Liver (tissue), 8 donors: ENCODE measurements at regions not wholly inside any gene's neighbourhood (a gene's known extent, or its start where the extent isn't known, plus 50 kb on each side); places are given as distances from the start of the nearest gene placed in this dataset.

Experiments used
- DNase-seq: peaks from one replicate; pipeline ENCODE4 v3.0.0-alpha.2; 2017; ENCODE audit warnings: low spot score
- H3K27ac ChIP-seq, 2 donors: one replicate each; pipeline ENCODE4 v1.7.0; 2013; ENCODE audit warnings: inconsistent platforms in 2 of 2, low read length in 2 of 2, control low read depth in 1 of 2, low read depth in 1 of 2, mild to moderate bottlenecking in 1 of 2
- H3K27me3 ChIP-seq, 4 donors: one replicate each; pipeline versions ENCODE4 v1.6.1 to v1.7.0; 2013; ENCODE audit warnings: low read length in 3 of 4, inconsistent platforms in 1 of 4, mild to moderate bottlenecking in 1 of 4, moderate library complexity in 1 of 4; ENCODE audit not compliant: control insufficient read depth in 4 of 4, insufficient read depth in 4 of 4
- H3K36me3 ChIP-seq, 4 donors: one replicate each; pipeline versions ENCODE4 v1.6.1 to v1.7.0; 2013; ENCODE audit warnings: low read length in 3 of 4, mild to moderate bottlenecking in 3 of 4, low read depth in 1 of 4, moderate library complexity in 1 of 4; ENCODE audit not compliant: control insufficient read depth in 4 of 4, insufficient read depth in 3 of 4
- H3K4me1 ChIP-seq, 4 donors: one replicate each; pipeline versions ENCODE4 v1.6.1 to v1.7.0; 2013; ENCODE audit warnings: low read length in 3 of 4, mild to moderate bottlenecking in 3 of 4, moderate library complexity in 1 of 4; ENCODE audit not compliant: control insufficient read depth in 4 of 4, insufficient read depth in 4 of 4
- H3K4me3 ChIP-seq, 3 donors: one replicate each; pipeline versions ENCODE4 v1.6.1 to v1.7.0; 2013; ENCODE audit warnings: low read length in 3 of 3, control low read depth in 1 of 3, low read depth in 1 of 3, mild to moderate bottlenecking in 1 of 3
- H3K9ac ChIP-seq, 2 donors: one replicate each; pipeline ENCODE4 v1.7.0; 2013; ENCODE audit warnings: low read length in 2 of 2, mild to moderate bottlenecking in 2 of 2, moderate library complexity in 2 of 2, control low read depth in 1 of 2, low read depth in 1 of 2
- H3K9me3 ChIP-seq, 4 donors: one replicate each; pipeline versions ENCODE4 v1.6.1 to v1.7.0; 2013; ENCODE audit warnings: low read length in 3 of 4; ENCODE audit not compliant: control insufficient read depth in 4 of 4
- EGR1 ChIP-seq, 2 donors: IDR thresholded peaks; 2 replicates each; pipeline ENCODE4 v1.6.1; 2016 to 2018; ENCODE audit warnings: antibody characterized with exemption in 2 of 2, low read depth in 2 of 2
- FOXA1 ChIP-seq: IDR thresholded peaks from 2 replicates; pipeline ENCODE4 v1.6.1; 2016; ENCODE audit warnings: antibody characterized with exemption
- FOXA2 ChIP-seq: IDR thresholded peaks from 2 replicates; pipeline ENCODE4 v1.6.1; 2016; ENCODE audit warnings: antibody characterized with exemption
- GABPA ChIP-seq, 2 donors: IDR thresholded peaks in 1 of 2; conservative IDR thresholded peaks in 1 of 2; 2 replicates each; pipeline ENCODE4 v1.6.1; 2016; ENCODE audit warnings: antibody characterized with exemption in 2 of 2, mild to moderate bottlenecking in 1 of 2, moderate library complexity in 1 of 2
- HNF4A ChIP-seq, 2 donors: conservative IDR thresholded peaks; 2 replicates each; pipeline ENCODE4 v1.6.1; 2016; ENCODE audit warnings: antibody characterized with exemption in 2 of 2, mild to moderate bottlenecking in 2 of 2
- HNF4G ChIP-seq: IDR thresholded peaks from 2 replicates; pipeline ENCODE4 v1.6.1; 2016; ENCODE audit warnings: antibody characterized with exemption
- NR2F2 ChIP-seq: IDR thresholded peaks from 2 replicates; pipeline ENCODE4 v1.6.1; 2016; ENCODE audit warnings: antibody characterized with exemption
- RAD21 ChIP-seq, 2 donors: IDR thresholded peaks; 2 replicates each; pipeline ENCODE4 v1.6.1; 2016; ENCODE audit warnings: antibody characterized with exemption in 2 of 2, mild to moderate bottlenecking in 2 of 2
- RXRA ChIP-seq, 2 donors: IDR thresholded peaks; 2 replicates each; pipeline ENCODE4 v1.6.1; 2017 to 2018; ENCODE audit warnings: antibody characterized with exemption in 2 of 2, mild to moderate bottlenecking in 1 of 2
- SP1 ChIP-seq: IDR thresholded peaks from 2 replicates; pipeline ENCODE4 v1.6.1; 2018; ENCODE audit warnings: antibody characterized with exemption, mild to moderate bottlenecking
- WGBS: extraction: QIAGEN DNeasy Blood & Tissue Kit; methylation state at CpG from one replicate; pipeline ENCODE4 v1.1.7; 2013; 5-methylcytosine and 5-hydroxymethylcytosine counted together
- TF ChIP-seq, protein P1 (sequence below): IDR thresholded peaks from 2 replicates; pipeline ENCODE4 v1.6.1; 2016; ENCODE audit warnings: antibody characterized with exemption, mild to moderate bottlenecking
- TF ChIP-seq, protein P2 (sequence below): IDR thresholded peaks from 2 replicates; pipeline ENCODE4 v1.6.1; 2016; ENCODE audit warnings: antibody characterized with exemption
- TF ChIP-seq, protein P3 (sequence below): IDR thresholded peaks from 2 replicates; pipeline ENCODE4 v1.6.1; 2016; ENCODE audit warnings: antibody characterized with exemption
- TF ChIP-seq, protein P4 (sequence below): IDR thresholded peaks from 2 replicates; pipeline ENCODE4 v1.6.1; 2016; ENCODE audit warnings: antibody characterized with exemption
- TF ChIP-seq, protein P5 (sequence below): fragments of 150-350 bp; IDR thresholded peaks from 2 replicates; pipeline ENCODE4 v1.5.1; 2017; ENCODE audit warnings: improper control_type of control experiment, low read depth, low read length; ENCODE audit not compliant: missing input control
- donor health status: healthy.
- donor health status: healthy.
- donor health status: healthy.
- donor health status: healthy.
- donor health status: healthy.

DNA sequence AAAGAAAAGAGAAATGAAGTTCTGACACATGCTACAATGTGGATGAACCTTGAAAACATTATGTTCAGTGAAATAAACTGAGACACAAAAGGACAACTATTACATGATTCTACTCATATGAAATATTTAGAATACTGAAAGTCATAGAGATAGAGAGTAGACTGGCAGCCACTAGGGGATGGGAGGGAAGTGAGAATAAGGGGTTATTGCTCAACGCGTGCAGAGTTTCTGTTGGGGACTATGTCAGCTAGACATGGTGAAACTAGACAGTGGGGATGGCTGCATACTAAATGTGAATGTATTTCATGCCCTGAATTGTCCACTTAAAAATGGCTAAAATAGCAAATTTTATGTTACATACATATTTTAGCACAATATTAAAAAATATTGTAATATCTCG, 108.7 kb upstream of the ATL2 start:
- 92% methylated on average over 3 of the region's 3 CpGs for WGBS

DNA sequence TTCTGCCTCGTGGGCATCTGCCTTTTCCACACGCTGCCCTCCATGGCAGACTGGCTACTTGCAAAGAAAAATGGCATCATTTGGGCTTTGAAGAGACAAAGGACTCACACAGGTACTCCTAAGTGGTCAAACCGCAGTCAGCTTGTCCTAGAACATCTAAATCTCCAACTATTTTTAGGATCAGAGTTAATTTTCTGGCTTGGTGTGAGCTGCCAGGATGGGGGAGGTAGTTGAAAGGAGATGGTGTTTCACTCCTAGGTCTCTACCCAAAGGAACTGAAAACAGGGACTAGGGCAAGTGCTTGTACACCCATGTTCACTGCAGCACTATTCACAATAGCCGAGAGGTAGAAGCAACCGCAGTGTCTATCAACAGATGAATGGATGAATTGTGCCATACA, 107.9 kb upstream of the ATL2 start:
- Histone ChIP-seq H3K9ac (no peak overlapping the region), H3K4me3 (no peak overlapping the region), H3K27ac (no peak overlapping the region), H3K36me3 (no peaks in the 10 kb centered on the region), H3K27me3 (no peaks in the 10 kb centered on the region), H3K9me3 (peaks cover 5 to 11% (median 6%) of the 10 kb centered on the region in 4 donors), H3K4me1 (no peaks in the 10 kb centered on the region)
- 87% methylated on average over 5 of the region's 5 CpGs for WGBS
- TF ChIP-seq FOXA1 (no peak), NR2F2 (no peak), RXRA (IDR thresholded peaks at IDR 0.05) (no peak), EGR1 (IDR thresholded peaks at IDR 0.05; ENCODE audit: low read depth in 2 of 2) (no peak), SP1 (no peak), GABPA (IDR thresholded peaks at IDR 0.05 in 1 of 2, conservative IDR thresholded peaks at IDR 0.05 in 1 of 2) (no peak), HNF4A (conservative IDR thresholded peaks at IDR 0.05) (no peak), FOXA2 (no peak), RAD21 (IDR thresholded peaks at IDR 0.05) (no peak)
- TF ChIP-seq, protein P1, sequence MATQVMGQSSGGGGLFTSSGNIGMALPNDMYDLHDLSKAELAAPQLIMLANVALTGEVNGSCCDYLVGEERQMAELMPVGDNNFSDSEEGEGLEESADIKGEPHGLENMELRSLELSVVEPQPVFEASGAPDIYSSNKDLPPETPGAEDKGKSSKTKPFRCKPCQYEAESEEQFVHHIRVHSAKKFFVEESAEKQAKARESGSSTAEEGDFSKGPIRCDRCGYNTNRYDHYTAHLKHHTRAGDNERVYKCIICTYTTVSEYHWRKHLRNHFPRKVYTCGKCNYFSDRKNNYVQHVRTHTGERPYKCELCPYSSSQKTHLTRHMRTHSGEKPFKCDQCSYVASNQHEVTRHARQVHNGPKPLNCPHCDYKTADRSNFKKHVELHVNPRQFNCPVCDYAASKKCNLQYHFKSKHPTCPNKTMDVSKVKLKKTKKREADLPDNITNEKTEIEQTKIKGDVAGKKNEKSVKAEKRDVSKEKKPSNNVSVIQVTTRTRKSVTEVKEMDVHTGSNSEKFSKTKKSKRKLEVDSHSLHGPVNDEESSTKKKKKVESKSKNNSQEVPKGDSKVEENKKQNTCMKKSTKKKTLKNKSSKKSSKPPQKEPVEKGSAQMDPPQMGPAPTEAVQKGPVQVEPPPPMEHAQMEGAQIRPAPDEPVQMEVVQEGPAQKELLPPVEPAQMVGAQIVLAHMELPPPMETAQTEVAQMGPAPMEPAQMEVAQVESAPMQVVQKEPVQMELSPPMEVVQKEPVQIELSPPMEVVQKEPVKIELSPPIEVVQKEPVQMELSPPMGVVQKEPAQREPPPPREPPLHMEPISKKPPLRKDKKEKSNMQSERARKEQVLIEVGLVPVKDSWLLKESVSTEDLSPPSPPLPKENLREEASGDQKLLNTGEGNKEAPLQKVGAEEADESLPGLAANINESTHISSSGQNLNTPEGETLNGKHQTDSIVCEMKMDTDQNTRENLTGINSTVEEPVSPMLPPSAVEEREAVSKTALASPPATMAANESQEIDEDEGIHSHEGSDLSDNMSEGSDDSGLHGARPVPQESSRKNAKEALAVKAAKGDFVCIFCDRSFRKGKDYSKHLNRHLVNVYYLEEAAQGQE: no peak
- TF ChIP-seq, protein P2, sequence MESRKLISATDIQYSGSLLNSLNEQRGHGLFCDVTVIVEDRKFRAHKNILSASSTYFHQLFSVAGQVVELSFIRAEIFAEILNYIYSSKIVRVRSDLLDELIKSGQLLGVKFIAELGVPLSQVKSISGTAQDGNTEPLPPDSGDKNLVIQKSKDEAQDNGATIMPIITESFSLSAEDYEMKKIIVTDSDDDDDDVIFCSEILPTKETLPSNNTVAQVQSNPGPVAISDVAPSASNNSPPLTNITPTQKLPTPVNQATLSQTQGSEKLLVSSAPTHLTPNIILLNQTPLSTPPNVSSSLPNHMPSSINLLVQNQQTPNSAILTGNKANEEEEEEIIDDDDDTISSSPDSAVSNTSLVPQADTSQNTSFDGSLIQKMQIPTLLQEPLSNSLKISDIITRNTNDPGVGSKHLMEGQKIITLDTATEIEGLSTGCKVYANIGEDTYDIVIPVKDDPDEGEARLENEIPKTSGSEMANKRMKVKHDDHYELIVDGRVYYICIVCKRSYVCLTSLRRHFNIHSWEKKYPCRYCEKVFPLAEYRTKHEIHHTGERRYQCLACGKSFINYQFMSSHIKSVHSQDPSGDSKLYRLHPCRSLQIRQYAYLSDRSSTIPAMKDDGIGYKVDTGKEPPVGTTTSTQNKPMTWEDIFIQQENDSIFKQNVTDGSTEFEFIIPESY: no peak
- TF ChIP-seq, protein P3, sequence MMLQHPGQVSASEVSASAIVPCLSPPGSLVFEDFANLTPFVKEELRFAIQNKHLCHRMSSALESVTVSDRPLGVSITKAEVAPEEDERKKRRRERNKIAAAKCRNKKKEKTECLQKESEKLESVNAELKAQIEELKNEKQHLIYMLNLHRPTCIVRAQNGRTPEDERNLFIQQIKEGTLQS: no peak
- no peak for DNase-seq

More for the DNA sequence above, 108.7 kb upstream of the ATL2 start:
- no peak overlapping the region for H3K4me3 ChIP-seq
- H3K27ac ChIP-seq: no peak overlapping the region
- H3K9ac ChIP-seq: no peak overlapping the region
- H3K27me3 ChIP-seq: no peaks in the 10 kb centered on the region
- peaks cover 2 to 3% (median 2%) of the 10 kb centered on the region in 4 donors for H3K9me3 ChIP-seq
- no peaks in the 10 kb centered on the region for H3K36me3 ChIP-seq
- DNase-seq: no peak
- TF ChIP-seq HNF4G (no peak), FOXA1 (no peak), SP1 (no peak)
- TF ChIP-seq, protein P4, sequence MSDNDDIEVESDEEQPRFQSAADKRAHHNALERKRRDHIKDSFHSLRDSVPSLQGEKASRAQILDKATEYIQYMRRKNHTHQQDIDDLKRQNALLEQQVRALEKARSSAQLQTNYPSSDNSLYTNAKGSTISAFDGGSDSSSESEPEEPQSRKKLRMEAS: no peak
- TF ChIP-seq, protein P5, sequence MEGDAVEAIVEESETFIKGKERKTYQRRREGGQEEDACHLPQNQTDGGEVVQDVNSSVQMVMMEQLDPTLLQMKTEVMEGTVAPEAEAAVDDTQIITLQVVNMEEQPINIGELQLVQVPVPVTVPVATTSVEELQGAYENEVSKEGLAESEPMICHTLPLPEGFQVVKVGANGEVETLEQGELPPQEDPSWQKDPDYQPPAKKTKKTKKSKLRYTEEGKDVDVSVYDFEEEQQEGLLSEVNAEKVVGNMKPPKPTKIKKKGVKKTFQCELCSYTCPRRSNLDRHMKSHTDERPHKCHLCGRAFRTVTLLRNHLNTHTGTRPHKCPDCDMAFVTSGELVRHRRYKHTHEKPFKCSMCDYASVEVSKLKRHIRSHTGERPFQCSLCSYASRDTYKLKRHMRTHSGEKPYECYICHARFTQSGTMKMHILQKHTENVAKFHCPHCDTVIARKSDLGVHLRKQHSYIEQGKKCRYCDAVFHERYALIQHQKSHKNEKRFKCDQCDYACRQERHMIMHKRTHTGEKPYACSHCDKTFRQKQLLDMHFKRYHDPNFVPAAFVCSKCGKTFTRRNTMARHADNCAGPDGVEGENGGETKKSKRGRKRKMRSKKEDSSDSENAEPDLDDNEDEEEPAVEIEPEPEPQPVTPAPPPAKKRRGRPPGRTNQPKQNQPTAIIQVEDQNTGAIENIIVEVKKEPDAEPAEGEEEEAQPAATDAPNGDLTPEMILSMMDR: no peak
- TF ChIP-seq, protein P2: no peak
- no peaks in the 10 kb centered on the region for H3K4me1 ChIP-seq
